ENCODE measurements at regions not wholly inside any gene's neighbourhood (a gene's known extent, or its start where the extent isn't known, plus 50 kb on each side); places are given as distances from the start of the nearest gene placed in this dataset.
"Not testable (repeated sequence)": the region's sequence is repeated elsewhere in the genome, so short reads cannot be mapped to it uniquely, and the experiment has no call there.

DNA sequence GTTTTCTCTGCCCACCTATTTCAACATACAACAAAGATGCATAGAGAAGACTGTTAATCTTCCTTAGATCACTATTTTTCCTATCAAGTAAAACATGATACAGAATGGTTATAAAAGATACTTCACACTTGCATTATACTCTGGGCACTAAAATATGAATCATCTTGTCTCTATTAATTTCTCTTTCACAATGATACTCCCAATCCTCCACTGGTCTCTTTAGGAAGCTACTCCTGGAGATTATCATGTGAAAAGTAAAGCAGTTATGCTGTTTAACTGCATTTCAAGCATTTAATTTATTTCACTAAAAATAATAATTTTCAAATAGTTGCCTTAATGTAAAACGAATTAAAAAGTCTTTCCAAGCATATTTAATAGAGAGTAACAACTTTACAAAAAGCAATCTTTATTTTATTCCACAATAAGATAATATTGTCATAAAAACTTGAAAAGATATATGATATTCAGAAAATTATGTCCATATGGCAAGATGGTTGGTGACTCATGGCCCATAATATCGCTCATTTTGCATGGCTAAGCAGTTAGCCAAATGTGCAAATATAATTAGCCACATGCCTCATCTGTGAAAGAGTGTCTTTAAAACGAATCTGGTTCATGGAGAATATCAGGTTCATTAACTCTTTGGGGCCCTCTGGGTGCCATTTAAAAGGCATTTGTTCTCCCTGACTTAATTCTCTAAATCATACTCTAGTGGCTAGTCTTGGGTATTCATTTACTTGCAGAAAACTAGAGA lies 1569.0 kb upstream of the B3GALT2 start:
- DNase-seq: no peak

DNA sequence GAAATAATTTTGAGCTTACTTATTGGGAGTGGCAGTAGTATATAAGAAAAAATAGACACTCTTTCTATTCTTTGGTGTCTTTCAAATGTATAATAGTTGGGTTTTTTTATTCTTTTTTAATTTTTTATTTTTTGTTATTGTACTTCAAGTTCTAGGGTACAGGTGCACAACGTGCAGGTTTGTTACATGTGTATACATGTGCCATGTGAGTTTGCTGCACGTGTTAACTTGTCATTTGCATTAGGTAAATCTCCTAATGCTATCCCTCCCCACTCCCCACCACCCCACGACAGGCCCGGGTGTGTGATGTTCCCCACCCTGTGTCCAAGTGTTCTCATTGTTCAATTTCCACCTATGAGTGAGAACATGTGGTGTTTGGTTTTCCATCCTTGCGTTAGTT lies 1552.4 kb upstream of the B3GALT2 start:
- not testable (repeated sequence) for DNase-seq

DNA sequence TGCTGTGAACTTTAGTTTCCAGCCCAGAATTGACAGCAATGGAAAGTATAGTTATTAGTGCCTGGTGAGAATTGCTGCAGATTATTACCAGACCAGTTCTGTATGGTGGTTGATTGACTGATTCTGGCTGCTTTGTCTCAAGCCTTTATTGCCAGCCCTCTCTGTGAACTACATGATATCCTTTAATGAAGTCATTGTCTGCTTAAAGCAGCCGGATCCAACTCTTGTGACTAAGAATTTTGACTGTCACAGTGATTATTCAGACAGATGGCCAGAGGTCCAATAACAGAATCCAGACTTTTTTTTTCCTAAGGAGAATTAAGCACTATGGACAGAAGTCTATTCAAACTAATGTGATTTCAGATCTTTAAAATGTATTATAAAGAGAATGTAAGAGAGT lies 1548.6 kb upstream of the B3GALT2 start:
- DNase-seq: no peak

DNA sequence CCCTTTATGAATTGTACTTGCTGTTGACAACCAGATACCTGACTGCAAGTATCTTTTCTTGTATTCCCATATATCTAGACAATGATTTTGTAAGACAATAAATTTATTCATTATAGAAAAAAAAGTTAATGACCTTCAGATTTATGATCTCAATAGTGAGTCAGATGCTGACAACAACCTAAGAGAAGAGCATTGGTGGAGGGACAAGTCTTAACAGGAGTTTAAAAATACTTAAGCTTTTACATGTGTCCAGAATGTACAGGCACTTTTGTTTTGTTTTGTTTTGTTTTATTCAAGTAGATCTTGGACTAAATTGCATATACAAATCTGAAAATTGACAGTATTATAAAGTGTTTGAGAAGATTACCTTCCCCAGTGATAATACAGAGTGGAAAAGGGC lies 1544.6 kb upstream of the B3GALT2 start:
- DNase-seq: no peak

DNA sequence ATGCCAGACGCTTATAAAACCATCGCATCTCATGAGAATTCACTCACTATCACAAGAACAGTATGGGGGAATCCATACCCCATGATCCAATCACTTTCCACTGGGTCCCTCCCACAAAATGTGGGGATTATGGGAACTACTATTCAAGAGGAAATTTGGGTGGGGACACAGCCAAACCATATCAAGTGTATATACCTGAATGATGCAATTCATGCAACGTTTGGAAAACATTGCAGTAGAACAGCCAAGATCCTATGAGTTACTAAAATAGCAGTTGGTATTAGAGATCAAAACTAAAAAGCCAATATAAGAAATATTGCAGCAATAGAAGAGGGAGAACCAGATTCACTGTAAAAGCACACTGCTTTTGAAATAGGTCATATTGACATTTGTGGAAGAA lies 1543.9 kb upstream of the B3GALT2 start:
- no peak for DNase-seq

DNA sequence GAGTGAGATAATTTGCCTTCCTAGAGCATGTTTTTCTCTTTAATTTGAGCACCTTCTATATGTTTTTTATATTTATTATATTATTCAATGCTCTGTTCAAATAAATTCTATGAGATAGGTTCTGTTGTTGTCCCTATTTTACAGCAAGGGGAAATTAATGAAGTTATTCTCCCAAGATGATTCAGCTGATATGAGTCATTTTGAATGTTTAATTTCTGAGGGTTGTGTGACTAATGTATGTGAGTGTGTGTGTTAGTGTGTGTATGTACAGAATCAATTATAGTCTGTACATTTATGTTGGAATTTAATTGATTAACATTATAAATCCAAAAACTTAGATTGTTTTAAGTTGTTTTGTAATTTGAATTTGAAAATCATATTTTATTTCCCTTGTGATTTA lies 1536.7 kb upstream of the B3GALT2 start:
- no peak for DNase-seq

DNA sequence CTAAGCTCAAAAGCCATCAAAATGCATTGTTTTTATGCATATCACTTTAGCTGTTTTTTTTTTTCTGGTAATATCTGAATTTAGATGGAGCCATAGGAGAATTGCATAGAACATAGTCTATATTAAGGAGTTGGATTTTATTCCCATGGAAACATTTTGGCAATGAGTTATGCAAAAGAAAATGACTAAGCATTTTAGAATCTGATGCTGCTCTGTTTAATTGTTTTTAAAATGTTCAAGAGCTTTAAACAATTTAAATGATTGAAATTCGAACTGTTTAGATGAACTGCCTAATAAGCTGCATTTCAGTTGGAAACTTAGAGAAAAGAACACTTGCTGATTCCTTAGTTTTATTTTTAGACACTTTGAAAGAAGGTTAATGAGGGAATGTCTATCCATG lies 1531.5 kb upstream of the B3GALT2 start:
- DNase-seq: no peak

DNA sequence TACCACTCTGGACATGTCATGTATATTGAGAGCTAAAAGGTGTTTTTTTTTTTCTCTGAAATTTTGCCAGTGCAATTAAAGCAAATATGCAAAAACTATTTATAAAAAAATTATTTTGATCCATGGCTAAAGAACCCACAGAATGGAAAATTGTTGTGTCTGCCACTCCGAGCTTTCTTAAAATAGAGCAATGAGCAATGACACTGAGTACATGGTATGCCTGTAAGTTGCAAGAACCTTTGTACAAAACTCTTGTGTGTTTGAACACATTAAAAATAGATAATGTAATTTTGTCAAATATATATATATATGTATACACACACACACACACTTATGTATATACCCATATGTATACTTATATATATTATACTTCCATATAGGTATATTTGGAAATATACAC lies 1530.9 kb upstream of the B3GALT2 start:
- no peak for DNase-seq

DNA sequence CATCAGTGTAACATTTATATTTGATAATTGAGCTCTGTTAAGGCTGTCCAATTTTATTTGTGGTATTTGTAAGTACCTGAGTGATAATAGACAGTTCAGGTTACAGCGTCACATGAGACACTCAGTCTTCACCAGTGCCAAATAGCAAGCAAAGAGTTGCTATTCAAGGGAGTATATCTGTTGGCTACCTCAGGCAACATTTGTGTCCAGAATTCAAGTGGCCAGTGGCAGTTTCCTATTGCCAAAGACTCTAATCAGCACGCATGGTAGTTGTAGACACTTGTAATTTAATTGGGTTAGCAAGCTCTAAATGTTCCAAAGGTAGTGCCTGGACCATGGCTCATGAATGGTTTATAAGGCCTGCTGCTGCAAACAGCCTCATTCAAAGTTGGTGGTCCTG lies 1524.3 kb upstream of the B3GALT2 start:
- DNase-seq: no peak

DNA sequence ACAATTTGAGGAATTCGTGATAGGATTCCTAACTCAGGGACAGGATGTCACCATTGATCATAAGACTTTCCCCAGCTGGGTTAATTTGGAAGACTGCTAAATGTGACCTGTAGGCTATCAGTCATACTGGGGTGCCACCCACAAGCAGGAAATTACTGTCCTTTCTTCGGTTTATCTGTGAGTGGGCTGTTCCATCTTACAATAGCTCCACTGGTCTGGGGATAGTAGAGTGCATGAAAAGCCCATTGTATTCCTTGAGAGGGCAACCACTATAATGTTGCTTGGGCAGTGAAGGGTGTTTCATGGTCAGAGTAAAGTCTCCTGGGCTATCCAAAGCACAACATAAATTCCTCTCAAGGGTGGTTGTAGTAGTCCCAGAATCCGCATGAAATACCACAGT lies 1523.0 kb upstream of the B3GALT2 start:
- no peak for DNase-seq

DNA sequence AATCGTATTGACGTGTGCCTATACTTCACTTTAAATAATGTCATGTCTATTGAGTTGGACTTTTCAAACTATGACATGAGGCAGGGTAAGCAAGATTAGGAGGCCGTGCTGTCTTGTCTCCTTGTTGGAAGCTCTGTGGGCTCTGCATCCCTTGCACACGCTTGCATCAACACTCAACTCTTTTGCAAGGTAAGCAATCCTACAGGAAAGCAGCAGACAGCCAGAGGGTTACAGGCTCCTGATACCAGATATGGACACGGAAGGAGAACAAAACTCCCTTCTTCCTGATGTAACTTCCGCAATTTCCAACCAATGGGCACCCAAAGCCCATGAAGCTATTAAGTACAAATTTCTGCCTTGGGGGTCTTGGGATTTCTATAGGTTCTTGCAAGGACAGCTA lies 1520.7 kb upstream of the B3GALT2 start:
- DNase-seq: no peak

DNA sequence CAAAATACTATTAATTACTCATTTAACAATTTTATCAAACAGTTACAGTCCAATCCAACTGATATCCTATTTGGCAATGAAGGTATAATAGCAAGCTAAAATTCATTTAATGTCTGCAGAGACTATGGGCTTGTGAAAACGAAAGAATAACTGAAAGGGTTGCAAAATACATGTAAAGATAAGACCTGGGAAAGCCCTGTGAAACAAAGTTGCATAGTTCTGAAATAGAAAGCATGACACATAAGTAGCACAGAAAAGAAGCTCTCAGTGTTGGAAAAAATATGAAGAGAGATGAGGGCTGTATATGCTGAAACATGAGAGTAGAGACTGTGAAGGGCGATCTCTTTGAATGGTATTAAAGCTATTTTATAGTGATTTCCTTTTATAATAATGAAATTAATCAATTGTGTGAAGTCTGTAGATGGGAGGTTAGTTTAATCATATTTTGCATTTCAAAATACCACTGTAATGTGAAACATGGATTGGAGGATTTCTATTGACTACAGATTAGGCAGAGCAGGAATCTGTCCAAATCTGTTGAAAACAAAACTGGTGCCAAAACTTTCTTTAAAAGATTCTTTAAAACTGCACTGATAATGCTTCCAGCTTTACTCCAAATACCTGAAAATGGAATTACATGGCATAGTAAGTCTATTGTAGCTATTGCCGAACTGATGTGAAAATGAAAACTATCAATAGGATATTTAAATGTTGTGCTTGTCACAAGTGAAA lies 1518.9 kb upstream of the B3GALT2 start:
- no peak for DNase-seq

DNA sequence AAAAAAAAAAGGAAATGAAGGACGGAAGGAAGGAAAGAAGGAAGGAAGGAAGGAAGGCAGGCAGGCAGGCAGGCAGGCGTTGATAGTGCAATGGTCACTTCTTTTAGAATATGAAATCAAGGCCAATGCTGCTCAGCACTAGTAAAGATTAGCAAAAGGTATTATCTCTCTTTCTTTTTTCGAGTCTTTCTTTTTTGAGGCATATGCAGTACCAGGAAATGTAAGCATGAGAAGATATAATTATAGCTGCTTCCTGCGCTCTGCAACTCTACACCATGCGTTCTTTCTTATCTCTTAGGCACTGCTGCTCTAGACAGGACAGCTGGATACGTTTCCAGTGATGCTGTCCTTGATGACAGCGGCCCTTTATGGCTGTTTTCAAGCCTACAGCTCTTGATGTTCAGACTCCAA lies 1512.5 kb upstream of the B3GALT2 start:
- no peak for DNase-seq

DNA sequence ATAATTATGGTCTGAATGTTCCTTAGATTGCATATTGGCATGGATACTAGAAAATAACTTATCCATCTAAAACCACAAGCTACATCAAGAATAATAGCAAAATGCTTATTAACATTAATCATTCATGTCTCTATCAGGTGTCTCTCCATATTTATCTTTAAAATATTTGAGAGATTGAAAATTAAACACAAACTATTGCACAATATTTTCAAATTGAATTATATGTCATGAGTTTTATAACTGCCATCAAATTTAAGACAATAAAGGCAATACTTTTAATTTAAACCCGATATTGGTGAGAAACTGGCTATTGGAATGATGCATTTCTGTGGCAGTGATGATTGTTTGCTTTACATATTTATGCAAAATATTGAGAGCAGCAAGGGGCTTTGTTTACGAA lies 1506.8 kb upstream of the B3GALT2 start:
- no peak for DNase-seq

DNA sequence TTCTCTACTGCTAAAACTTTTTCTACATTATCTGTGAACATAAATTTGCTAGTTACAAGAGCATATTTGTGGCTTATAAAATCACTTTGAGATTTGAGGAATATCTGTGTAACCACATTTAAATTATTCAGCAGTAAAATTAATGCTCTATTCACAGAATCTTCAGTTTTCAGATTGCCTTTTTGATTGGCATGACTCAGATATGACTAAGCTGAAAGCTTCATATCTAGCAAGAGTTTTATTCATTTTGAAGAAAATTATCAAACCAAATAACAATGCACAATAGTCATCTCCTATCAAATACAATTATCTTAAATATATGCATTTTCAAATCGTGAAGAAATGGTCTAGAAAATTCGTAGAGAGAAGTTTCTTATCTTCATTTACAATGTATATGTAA lies 1498.2 kb upstream of the B3GALT2 start:
- no peak for DNase-seq

DNA sequence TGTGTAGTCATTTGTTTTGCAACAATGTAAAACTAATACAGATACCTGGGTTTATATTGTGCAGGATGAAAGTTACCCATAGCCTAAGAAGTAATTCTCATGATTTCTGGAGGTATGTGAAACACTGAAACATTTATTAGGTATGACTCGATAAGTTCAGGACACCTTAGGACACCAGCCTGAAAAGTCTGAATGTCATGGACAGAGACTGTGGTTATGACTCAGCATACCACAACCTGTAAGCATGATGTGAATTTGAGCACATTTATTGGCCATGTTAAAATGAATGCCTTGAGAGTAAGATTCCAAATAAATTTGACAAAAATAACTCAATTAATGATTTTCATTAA lies 1471.7 kb upstream of the B3GALT2 start:
- no peak for DNase-seq

DNA sequence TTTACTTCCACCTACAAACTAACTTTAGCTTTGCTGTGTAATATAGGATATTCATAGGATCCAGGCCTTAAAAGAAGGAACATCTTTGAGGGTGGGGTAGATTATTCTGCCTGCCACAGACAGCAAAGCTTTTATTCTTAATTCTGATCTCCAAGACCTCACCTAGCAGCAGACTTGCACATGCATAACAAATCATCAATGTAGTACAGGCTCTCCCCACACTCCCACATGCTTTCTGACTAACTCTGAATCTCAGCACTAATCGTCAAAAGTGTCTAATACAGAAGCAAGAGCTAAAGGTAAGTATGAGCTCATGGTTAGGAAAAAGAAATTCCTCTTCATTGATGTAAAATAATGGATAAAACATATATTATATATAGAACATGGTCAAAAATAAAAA lies 1468.5 kb upstream of the B3GALT2 start:
- no peak for DNase-seq

DNA sequence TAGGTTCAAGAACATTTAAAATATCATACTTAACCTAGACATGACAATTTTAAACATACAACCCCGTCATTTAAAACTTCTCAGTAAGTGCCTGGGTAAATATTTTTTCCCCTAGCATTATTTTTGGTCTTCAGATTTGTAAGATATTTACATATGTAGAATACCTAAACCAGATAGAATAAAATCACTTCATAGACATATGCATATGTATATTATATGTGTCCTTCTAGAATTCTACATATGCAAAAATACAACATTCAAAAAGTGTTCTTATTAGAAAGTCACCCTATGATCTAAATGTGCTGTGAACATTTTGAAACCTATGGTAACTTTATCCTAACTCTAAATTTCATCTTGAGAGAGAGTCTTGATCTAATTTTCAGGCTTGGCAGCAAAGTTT lies 1467.0 kb upstream of the B3GALT2 start:
- no peak for DNase-seq

DNA sequence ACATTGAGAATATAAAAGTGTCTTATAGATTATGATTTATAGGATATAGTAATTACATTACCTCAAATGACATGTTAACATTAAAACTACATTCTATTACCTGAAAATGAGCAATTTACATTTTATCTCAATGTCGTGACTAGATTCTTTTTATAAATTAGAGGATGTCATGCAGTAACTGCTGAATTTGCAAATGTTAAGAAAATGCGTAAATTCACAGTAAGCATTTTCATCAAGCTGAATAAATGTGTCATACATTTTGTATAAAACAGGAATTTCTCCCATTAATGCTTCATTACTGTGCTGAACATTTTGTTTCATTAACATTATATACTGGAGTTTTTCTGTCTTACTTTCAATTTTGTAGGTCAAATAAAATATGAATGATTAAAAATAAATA lies 1460.7 kb upstream of the B3GALT2 start:
- no peak for DNase-seq

DNA sequence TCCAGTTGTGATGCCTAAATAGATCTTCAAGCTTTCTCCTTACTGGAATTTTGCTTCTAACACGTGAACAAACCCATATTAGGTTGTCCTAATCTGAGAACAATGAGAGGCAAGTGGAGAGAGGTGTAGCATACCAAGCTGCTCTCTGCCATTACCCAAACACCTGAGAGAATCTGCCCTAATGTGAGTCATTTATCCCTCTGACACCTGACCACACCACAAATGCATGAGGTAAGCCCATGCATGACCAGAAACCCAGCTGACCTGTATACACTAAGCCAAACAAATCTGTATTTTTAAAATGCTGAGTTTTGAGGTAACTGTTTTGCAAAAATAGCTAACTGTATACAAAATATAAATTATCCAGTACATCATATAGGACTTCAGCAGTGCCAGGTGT lies 1458.1 kb upstream of the B3GALT2 start:
- DNase-seq: no peak

DNA sequence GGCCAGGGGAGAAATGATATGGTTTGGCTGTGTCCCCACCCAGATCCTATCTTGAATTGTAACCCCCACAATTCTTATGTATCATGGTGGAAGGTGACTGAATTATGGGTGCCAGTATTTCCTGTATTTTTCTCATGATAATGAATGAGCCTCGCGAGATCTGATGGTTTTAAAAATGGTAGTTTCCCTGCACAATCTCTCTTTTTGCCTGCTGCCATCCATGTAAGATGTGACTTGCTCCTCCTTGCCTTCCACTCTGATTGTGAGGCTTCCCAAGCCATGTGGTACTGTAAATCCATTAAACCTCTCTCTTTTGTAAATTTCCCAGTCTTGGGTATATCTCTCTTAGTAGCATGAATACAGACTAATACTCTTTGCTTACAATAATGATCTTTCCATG lies 1453.9 kb upstream of the B3GALT2 start:
- no peak for DNase-seq

DNA sequence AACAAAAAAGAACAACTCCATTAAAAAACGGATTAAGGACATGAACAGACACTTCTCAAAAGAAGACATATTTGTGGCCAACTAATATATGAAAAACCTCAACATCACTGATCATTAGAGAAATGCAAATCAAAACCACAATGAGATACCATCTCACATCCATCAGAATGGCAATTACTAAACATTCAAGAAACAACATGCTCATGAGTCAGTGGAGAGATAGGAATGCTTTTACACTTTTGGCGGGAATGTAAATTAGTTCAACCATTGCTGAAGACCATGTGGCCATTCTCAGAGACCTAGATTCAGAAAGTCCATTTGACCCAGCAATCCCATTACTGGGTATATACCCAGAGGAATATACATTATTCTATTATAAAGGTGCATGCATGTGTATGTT lies 1442.6 kb upstream of the B3GALT2 start:
- no peak for DNase-seq

DNA sequence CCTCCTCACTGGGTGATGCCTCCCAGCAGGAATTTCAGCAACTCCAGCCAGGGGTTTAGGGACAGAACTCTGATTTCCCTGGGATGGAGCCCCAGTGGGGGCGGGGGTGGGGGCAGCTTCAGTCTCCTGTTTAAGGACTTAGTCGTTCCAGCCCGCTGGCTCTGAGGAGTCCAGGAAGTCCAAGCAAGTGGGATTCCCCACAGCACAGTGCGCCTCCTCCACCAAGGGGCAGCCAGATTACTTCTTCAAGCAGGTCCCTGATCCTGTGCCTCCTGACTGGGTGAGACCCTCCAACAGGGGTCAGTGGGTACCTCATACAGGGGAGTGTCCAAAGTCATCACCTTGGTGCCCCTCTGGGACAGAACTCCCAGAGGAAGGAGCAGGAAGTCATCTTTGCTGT lies 1438.4 kb upstream of the B3GALT2 start:
- no peak for DNase-seq

DNA sequence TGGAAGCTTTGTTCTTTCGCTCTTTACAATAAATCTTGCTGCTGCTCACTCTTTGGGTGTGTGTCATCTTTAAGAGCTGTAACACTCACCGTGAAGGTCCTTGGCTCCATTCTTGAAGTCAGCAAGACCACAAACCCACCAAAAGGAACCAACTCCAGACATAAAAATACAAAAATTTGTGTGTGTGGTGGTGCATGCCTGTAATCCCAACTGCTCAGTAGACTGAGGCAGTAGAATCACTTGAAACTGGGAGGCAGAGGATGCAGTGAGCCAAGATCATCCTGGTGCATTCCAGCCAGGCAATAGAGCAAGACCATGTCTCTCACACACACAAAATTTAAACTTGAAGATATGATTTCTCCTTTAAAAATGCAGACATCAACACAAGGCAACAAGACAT lies 1431.7 kb upstream of the B3GALT2 start:
- no peak for DNase-seq

DNA sequence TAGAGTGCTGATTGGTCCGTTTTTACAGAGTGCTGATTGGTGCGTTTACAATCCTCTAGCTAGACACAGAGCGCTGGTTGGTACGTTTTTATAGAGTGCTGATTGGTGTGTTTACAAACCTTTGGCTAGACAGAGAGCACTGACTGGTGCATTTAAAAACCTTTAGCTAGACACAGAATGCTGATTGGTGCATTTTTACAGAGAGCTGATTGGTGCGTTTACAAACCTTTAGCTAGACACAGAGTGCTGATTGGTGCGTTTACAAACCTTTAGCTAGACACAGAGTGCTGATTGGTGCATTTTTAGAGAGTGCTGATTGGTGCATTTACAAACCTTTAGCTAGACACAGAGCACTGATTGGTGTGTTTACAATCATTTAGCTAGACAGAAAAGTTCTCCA lies 1430.9 kb upstream of the B3GALT2 start:
- not testable (repeated sequence) for DNase-seq
